GM23248 (cell line): ENCODE measurements at regions not wholly inside any gene's neighbourhood (a gene's known extent, or its start where the extent isn't known, plus 50 kb on each side); places are given as distances from the start of the nearest gene placed in this dataset.

Experiments
- EZH2 ChIP-seq: fragments of 200-600 bp; sonication (generic); IDR thresholded peaks from 2 replicates; pipeline ENCODE4 v1.6.1; 2018; ENCODE audit warnings: antibody characterized with exemption, mild to moderate bottlenecking; ENCODE audit not compliant: insufficient read depth, poor library complexity, severe bottlenecking
- EZH2phosphoT487 ChIP-seq: fragments of 200-600 bp; sonication (generic); IDR thresholded peaks from 2 replicates; pipeline ENCODE4 v1.6.1; 2018; ENCODE audit warnings: antibody characterized with exemption, moderate library complexity, mild to moderate bottlenecking, low read depth; ENCODE audit not compliant: insufficient read depth

DNA sequence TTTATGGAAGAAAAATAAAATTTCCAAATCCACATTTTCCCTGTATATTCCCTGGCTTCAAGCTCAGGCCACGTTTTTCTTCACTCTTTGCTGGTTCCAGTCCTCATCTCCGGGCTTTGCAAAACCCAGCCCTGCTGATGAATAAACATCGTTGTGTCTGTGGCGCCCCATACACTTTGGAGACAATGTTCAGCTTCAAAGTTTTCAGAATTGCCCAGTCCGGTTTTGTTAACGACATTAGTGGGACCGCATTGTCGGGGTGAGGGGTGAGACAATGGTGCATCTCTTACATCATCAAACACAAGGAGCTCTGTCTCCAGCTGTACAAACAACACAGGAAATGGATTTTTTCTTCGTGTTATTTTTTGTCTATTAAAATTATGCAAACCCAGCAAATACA is 53.4 kb upstream of the HTATIP2 start:
- TF ChIP-seq EZH2 (no peak), EZH2phosphoT487 (no peak)
